Thyroid gland (tissue), 4 donors: ENCODE measurements at regions not wholly inside any gene's neighbourhood (a gene's known extent, or its start where the extent isn't known, plus 50 kb on each side); places are given as distances from the start of the nearest gene placed in this dataset.

Source experiments
- CTCF ChIP-seq, 6 experiments: fragments of 200-600 bp in 3 of 6; fragments of 450-650 bp in 3 of 6; sonication (generic) in 3 of 6; IDR thresholded peaks; one replicate each; pipeline ENCODE4 v1.5.1; 2016 to 2019; ENCODE audit warnings: antibody characterized with exemption in 6 of 6, mild to moderate bottlenecking in 2 of 6, inconsistent platforms in 1 of 6, moderate library complexity in 1 of 6
- POLR2A ChIP-seq, 2 donors: fragments of 450-650 bp; IDR thresholded peaks; one replicate each; pipeline ENCODE4 v1.6.1; 2017; ENCODE audit warnings: antibody characterized with exemption in 2 of 2, mild to moderate bottlenecking in 2 of 2, moderate library complexity in 1 of 2

- TF ChIP-seq CTCF (IDR thresholded peaks at IDR 0.05) (no peak), POLR2A (IDR thresholded peaks at IDR 0.05) (no peak)
Measured at GRCh38 chr5:13234-13633, 78.7 kb upstream of the PLEKHG4B start.
